ENCODE measurements at regions not wholly inside any gene's neighbourhood (a gene's known extent, or its start where the extent isn't known, plus 50 kb on each side); places are given as distances from the start of the nearest gene placed in this dataset.

- TF ChIP-seq POLR2A (IDR thresholded peaks at IDR 0.05; ENCODE audit: low read length) (no peak), GATA1 (IDR thresholded peaks at IDR 0.05; ENCODE audit: low read depth, low read length) (no peak)
Measured at GRCh38 chr5:119816055-119816454, 186.7 kb downstream of the FAM170A start.

Data from erythroblast (primary cell).